ENCODE measurements at regions not wholly inside any gene's neighbourhood (a gene's known extent, or its start where the extent isn't known, plus 50 kb on each side); places are given as distances from the start of the nearest gene placed in this dataset.
A peak's percentile ranks its signal among the peaks of the same experiment; 100 is the strongest.
"Not testable (repeated sequence)": the region's sequence is repeated elsewhere in the genome, so short reads cannot be mapped to it uniquely, and the experiment has no call there.

GRCh38 chr4:30208731-30209435 lies 511.3 kb upstream of the PCDH7 start:
- CTCF ChIA-PET: no interaction called here
- peak; percentile 44 for DNase-seq (ENCODE audit: low spot score)
- TF ChIP-seq CTCF (conservative IDR thresholded peaks at IDR 0.05; ENCODE audit: low read depth): no peak
- POLR2A ChIA-PET (ENCODE audit: low non-redundant PET): no interaction called here
- no peak overlapping the region for H3K27ac ChIP-seq

- CTCF ChIA-PET; H3K27ac ChIP-seq; DNase-seq (ENCODE audit: low spot score); POLR2A ChIA-PET (ENCODE audit: low non-redundant PET): not testable (repeated sequence)
These were observed 504.2 kb upstream of the PCDH7 start for GRCh38 chr4:30215973-30216372.

GRCh38 chr4:30245140-30245539 lies 475.0 kb upstream of the PCDH7 start:
- CTCF ChIA-PET: no interaction called here
- DNase-seq (ENCODE audit: low spot score): no peak
- no peak overlapping the region for H3K27ac ChIP-seq
- POLR2A ChIA-PET (ENCODE audit: low non-redundant PET): no interaction called here
- no peak for TF ChIP-seq CTCF (conservative IDR thresholded peaks at IDR 0.05; ENCODE audit: low read depth)

GRCh38 chr4:30256116-30256832 lies 463.9 kb upstream of the PCDH7 start:
- DNase-seq (ENCODE audit: low spot score): no peak
- ChIA-PET CTCF (no interaction called here), POLR2A (ENCODE audit: low non-redundant PET) (no interaction called here)
- no peak for TF ChIP-seq CTCF (conservative IDR thresholded peaks at IDR 0.05; ENCODE audit: low read depth)
- H3K27ac ChIP-seq: no peak overlapping the region

GRCh38 chr4:30258949-30259348 lies 461.2 kb upstream of the PCDH7 start:
- CTCF ChIA-PET: no interaction called here
- no peak overlapping the region for H3K27ac ChIP-seq
- peak; percentile 4 for DNase-seq (ENCODE audit: low spot score)
- POLR2A ChIA-PET (ENCODE audit: low non-redundant PET): no interaction called here
- TF ChIP-seq CTCF (conservative IDR thresholded peaks at IDR 0.05; ENCODE audit: low read depth): no peak

- ChIA-PET POLR2A (ENCODE audit: low non-redundant PET) (no interaction called here), CTCF (interaction anchor here (0.5 kb wide), 1 partner anchor 541 kb away, joined by 3 read pairs; no protein-coding TSS in a partner anchor)
- no peak for DNase-seq (ENCODE audit: low spot score)
- no peak for TF ChIP-seq CTCF (conservative IDR thresholded peaks at IDR 0.05; ENCODE audit: low read depth)
- no peak overlapping the region for H3K27ac ChIP-seq
These were observed 457.8 kb upstream of the PCDH7 start for GRCh38 chr4:30262379-30262778.

GRCh38 chr4:30264465-30264864 lies 455.7 kb upstream of the PCDH7 start:
- no peak overlapping the region for H3K27ac ChIP-seq
- TF ChIP-seq CTCF (conservative IDR thresholded peaks at IDR 0.05; ENCODE audit: low read depth): no peak
- POLR2A ChIA-PET (ENCODE audit: low non-redundant PET): no interaction called here

More at GRCh38 chr4:30264465-30264864, 455.7 kb upstream of the PCDH7 start:
- no peak for DNase-seq (ENCODE audit: low spot score)
- CTCF ChIA-PET: no interaction called here

All from RWPE1 (cell line).